22Rv1 (cell line): ENCODE measurements at regions not wholly inside any gene's neighbourhood (a gene's known extent, or its start where the extent isn't known, plus 50 kb on each side); places are given as distances from the start of the nearest gene placed in this dataset.

Experiments
- H3K27ac ChIP-seq: fragments of 450-650 bp; 2 replicates; pipeline ENCODE4 v1.5.1; 2017
- ZFX ChIP-seq: fragments of 450-650 bp; IDR thresholded peaks from 2 replicates; pipeline ENCODE4 v1.6.1; 2017; ENCODE audit warnings: antibody characterized with exemption, borderline replicate concordance
- TF ChIP-seq, protein P1 (sequence below): fragments of 450-650 bp; IDR thresholded peaks from 2 replicates; pipeline ENCODE4 v1.5.1; 2017; ENCODE audit warnings: mild to moderate bottlenecking

DNA sequence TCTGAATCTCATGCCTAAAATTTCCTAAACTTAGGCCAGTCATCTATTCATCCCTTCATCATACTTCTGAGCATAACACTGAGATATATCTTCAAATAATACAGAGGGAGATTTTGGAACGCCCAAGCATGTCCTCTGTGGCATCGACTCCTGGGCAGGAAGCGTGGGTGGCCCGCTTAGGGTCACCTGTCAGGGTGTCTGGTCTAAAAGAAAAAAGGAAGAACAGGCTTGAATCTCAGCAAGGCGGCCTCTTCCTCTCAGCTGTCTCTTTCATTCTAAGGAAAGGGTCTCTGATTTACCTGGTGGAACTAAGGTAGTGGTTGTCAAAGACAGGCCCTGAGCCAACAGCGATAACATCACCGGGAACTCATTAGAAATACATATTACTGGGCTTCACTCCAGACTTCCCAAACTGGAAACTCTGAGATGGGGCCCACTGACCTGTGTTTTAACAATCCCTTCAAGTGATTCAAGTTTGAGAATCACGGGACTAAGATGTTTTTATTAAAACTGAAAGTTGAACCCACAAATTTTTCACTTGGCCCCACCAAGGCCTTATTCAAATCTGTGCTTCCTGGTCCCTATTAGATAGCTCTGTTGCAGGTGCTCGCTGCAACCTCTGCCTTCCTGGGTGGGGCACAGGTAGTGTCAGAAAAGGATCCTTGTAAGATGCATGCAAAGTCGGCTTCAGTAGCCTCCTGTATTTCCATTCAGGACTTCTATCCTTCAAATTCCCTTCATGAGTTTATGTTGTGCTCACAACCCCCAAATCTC lies 162.3 kb upstream of the CCDC68 start:
- no peak overlapping the region for H3K27ac ChIP-seq
- no peak for TF ChIP-seq ZFX
- TF ChIP-seq, protein P1, sequence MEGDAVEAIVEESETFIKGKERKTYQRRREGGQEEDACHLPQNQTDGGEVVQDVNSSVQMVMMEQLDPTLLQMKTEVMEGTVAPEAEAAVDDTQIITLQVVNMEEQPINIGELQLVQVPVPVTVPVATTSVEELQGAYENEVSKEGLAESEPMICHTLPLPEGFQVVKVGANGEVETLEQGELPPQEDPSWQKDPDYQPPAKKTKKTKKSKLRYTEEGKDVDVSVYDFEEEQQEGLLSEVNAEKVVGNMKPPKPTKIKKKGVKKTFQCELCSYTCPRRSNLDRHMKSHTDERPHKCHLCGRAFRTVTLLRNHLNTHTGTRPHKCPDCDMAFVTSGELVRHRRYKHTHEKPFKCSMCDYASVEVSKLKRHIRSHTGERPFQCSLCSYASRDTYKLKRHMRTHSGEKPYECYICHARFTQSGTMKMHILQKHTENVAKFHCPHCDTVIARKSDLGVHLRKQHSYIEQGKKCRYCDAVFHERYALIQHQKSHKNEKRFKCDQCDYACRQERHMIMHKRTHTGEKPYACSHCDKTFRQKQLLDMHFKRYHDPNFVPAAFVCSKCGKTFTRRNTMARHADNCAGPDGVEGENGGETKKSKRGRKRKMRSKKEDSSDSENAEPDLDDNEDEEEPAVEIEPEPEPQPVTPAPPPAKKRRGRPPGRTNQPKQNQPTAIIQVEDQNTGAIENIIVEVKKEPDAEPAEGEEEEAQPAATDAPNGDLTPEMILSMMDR: no peak

DNA sequence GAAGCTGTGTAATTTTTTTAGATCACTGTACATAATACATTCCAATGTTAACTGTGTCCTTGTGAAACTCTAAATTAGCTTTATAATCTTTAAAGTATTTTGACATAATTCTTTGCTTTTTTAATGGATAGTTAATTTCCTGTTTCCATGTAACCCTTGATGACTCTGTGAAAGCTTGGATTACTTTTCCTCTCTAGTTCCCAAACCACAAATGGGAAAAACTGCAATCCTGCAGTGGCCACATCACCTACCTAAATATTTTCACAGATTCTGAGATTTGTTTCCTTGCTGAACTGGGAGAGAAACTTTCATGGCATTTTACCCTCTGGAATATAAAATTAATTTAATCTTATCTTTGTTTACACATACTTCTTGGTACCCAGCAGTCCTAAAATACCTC lies 161.6 kb upstream of the CCDC68 start:
- H3K27ac ChIP-seq: no peak overlapping the region

DNA sequence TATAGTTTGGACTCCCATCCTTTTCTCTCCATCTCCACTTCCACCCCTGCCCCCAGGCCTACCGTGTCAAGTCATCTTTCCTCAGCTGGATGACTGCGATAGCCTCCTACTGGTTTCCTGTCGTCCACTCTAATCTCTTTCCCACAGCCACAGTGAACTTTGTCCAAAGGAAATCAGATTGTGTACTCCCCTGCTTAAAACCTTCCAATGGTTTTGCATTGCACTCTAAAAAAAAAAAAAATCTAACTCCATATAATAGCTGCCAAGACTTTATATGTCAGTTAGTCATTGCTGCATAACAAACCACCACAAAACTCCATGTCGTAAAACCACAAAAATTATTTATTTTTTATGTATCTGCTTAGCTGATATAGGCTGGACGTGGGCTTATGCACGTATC lies 160.2 kb upstream of the CCDC68 start:
- H3K27ac ChIP-seq: no peak overlapping the region
- TF ChIP-seq, protein P1: no peak

More for the DNA sequence above, 161.6 kb upstream of the CCDC68 start:
- no peak for TF ChIP-seq ZFX
- TF ChIP-seq, protein P1: no peak

DNA sequence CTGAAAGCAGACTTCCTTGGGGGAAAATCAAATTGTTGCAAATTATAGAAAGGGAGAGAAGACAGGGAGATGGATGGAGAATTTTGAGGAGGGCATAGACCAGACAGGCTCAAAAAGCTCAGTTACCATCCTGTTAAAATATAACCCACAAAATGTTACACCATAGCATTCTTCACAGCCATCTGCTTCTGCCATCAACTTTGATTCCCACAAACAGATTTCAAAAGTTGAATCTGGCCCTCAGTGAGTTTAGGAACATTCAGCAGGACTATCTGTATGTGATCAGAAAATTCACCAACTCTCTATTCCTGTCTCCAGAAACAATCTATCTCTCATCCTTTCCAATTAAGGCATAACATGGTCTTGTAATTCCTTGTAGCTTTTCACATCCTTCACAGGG lies 159.8 kb upstream of the CCDC68 start:
- no peak overlapping the region for H3K27ac ChIP-seq
- no peak for TF ChIP-seq ZFX
- TF ChIP-seq, protein P1: no peak

DNA sequence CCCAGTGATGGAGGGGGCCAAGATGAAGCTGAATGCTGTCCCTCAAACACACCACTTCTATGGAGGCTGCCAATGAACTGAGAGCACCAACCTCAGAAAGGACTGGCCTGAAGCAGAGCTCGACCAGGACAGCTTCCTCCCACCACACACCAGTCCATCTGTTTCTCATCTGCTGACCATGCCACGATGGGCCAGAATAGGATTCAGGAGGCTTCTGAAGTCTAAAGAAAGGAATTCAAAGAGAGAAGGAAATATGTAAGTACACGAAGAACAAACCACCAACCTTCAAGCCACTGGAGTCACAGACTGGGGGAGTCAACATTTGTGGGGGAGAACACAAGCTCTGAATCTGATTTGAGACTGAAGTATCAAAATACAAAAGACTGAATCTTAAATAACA lies 157.6 kb upstream of the CCDC68 start:
- H3K27ac ChIP-seq: no peak overlapping the region
- TF ChIP-seq, protein P1: no peak
- TF ChIP-seq ZFX: no peak

DNA sequence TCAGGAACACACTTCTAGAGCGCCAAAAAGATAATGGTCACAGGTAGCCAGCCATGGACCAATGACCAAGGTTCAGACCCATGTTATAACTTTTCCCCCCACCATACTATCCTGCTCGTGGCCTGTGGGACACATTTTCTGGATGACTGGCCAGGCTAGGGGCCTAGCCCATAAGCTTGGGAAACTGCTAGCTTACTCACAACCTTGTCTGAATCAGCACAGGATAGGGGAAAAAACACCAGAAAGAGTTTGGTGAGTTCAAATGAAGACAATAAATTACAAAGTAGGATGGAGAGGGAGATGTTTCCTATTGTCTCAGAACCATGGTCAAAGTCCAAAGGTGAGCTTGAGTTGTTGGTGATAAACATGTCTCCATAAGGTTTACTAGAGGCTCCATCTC lies 156.3 kb upstream of the CCDC68 start:
- H3K27ac ChIP-seq: no peak overlapping the region
- TF ChIP-seq ZFX: no peak
- TF ChIP-seq, protein P1: no peak

DNA sequence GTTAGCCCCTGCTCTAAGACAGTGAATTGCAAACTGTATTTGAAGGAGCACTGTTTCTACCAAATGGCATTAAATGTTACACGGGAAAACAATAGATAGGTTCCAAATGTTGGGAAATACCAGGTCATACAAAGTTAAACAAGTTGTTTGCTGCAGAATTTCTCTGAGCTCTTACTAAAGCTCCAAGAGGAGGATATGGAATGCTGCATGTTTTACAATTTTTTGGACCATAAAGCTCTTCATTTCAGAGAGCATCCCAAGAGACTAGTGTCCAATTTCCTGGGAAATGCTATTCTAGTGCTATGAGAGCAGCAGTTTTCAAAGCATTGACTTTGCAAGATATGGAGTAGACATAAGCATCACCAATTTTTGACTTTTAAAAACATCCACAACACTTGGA lies 155.6 kb upstream of the CCDC68 start:
- no peak overlapping the region for H3K27ac ChIP-seq
- no peak for TF ChIP-seq ZFX
- TF ChIP-seq, protein P1: no peak
